ENCODE measurements at regions not wholly inside any gene's neighbourhood (a gene's known extent, or its start where the extent isn't known, plus 50 kb on each side); places are given as distances from the start of the nearest gene placed in this dataset.
"Not testable (repeated sequence)": the region's sequence is repeated elsewhere in the genome, so short reads cannot be mapped to it uniquely, and the experiment has no call there.

GRCh38 chr2:189348369-189348768 is 92.9 kb upstream of the WDR75 start:
- Histone ChIP-seq H3K27me3 (ENCODE audit: control insufficient read depth, extremely low read depth, insufficient read depth, low read length) (no peaks in the 10 kb centered on the region), H3K79me2 (ENCODE audit: control insufficient read depth, insufficient read depth, low read length) (no peaks in the 10 kb centered on the region), H2AFZ (ENCODE audit: control insufficient read depth, low read length) (no peak overlapping the region), H3K4me2 (ENCODE audit: control insufficient read depth, extremely low read depth, insufficient read depth, low read depth, low read length) (no peak overlapping the region), H3K9me3 (ENCODE audit: control insufficient read depth, low read depth, low read length) (no peaks in the 10 kb centered on the region), H3K4me3 (ENCODE audit: control insufficient read depth in 2 of 3, extremely low read depth in 1 of 3, insufficient read depth in 2 of 3, low read depth in 1 of 3, low read length in 3 of 3) (no peak overlapping the region), H3K9ac (ENCODE audit: control insufficient read depth, extremely low read depth, insufficient read depth, low read length) (no peak overlapping the region), H3K27ac (ENCODE audit: control insufficient read depth, insufficient read depth, low read length) (no peak overlapping the region), H3K9me1 (ENCODE audit: control insufficient read depth, extremely low read depth, insufficient read depth, low read length) (no peaks in the 10 kb centered on the region), H4K20me1 (ENCODE audit: control insufficient read depth, extremely low read depth, insufficient read depth, low read length) (no peaks in the 10 kb centered on the region), H3K36me3 (ENCODE audit: control insufficient read depth in 2 of 2, extremely low read depth in 1 of 2, insufficient read depth in 2 of 2, low read length in 2 of 2) (no peaks in the 10 kb centered on the region), H3K4me1 (ENCODE audit: control insufficient read depth, extremely low read depth, insufficient read depth, low read length) (peaks cover 8% of the 10 kb centered on the region)
- DNase-seq (ENCODE audit: low read depth, low spot score) (no peak), FAIRE-seq (peak; percentile 84)
- TF ChIP-seq EZH2 (IDR thresholded peaks at IDR 0.05; ENCODE audit: low read length) (no peak), CTCF (optimal IDR thresholded peaks at IDR 0.05 in 1 of 3, IDR thresholded peaks at IDR 0.05 in 1 of 3, conservative IDR thresholded peaks at IDR 0.05 in 1 of 3; ENCODE audit: extremely low read depth in 1 of 3, insufficient read depth in 2 of 3, low read length in 3 of 3) (no peak)
- dilution Hi-C loops (cut with MboI; ENCODE audit: extremely low pct_ligation_motif_present, low sequenced_read_pairs) = no loop called here

- TF ChIP-seq CTCF (optimal IDR thresholded peaks at IDR 0.05 in 1 of 3, IDR thresholded peaks at IDR 0.05 in 1 of 3, conservative IDR thresholded peaks at IDR 0.05 in 1 of 3; ENCODE audit: extremely low read depth in 1 of 3, insufficient read depth in 2 of 3, low read length in 3 of 3) = no peak
- TF ChIP-seq EZH2 (IDR thresholded peaks at IDR 0.05; ENCODE audit: low read length) = no peak
- FAIRE-seq = no peak
- no peaks in the 10 kb centered on the region for H3K9me3 ChIP-seq (ENCODE audit: control insufficient read depth, low read depth, low read length)
- H3K9me1 ChIP-seq (ENCODE audit: control insufficient read depth, extremely low read depth, insufficient read depth, low read length) = no peaks in the 10 kb centered on the region
- H3K79me2 ChIP-seq (ENCODE audit: control insufficient read depth, insufficient read depth, low read length) = no peaks in the 10 kb centered on the region
- no peak overlapping the region for H3K9ac ChIP-seq (ENCODE audit: control insufficient read depth, extremely low read depth, insufficient read depth, low read length)
- H4K20me1 ChIP-seq (ENCODE audit: control insufficient read depth, extremely low read depth, insufficient read depth, low read length) = no peaks in the 10 kb centered on the region
- no peak overlapping the region for H2AFZ ChIP-seq (ENCODE audit: control insufficient read depth, low read length)
- H3K4me1 ChIP-seq (ENCODE audit: control insufficient read depth, extremely low read depth, insufficient read depth, low read length) = peaks cover 8% of the 10 kb centered on the region
- H3K27me3 ChIP-seq (ENCODE audit: control insufficient read depth, extremely low read depth, insufficient read depth, low read length) = no peaks in the 10 kb centered on the region
- no peak for DNase-seq (ENCODE audit: low read depth, low spot score)
- H3K4me2 ChIP-seq (ENCODE audit: control insufficient read depth, extremely low read depth, insufficient read depth, low read depth, low read length) = no peak overlapping the region
- no peak overlapping the region for H3K27ac ChIP-seq (ENCODE audit: control insufficient read depth, insufficient read depth, low read length)
- dilution Hi-C loops (cut with MboI; ENCODE audit: extremely low pct_ligation_motif_present, low sequenced_read_pairs) = no loop called here
- H3K4me3 ChIP-seq (ENCODE audit: control insufficient read depth in 2 of 3, extremely low read depth in 1 of 3, insufficient read depth in 2 of 3, low read depth in 1 of 3, low read length in 3 of 3) = no peak overlapping the region
- H3K36me3 ChIP-seq (ENCODE audit: control insufficient read depth in 2 of 2, extremely low read depth in 1 of 2, insufficient read depth in 2 of 2, low read length in 2 of 2) = no peaks in the 10 kb centered on the region
Observed at GRCh38 chr2:189350540-189351209, 90.6 kb upstream of the WDR75 start.

- H3K27ac ChIP-seq (ENCODE audit: control insufficient read depth, insufficient read depth, low read length); H3K9me3 ChIP-seq (ENCODE audit: control insufficient read depth, low read depth, low read length); H3K9me1 ChIP-seq (ENCODE audit: control insufficient read depth, extremely low read depth, insufficient read depth, low read length); H3K79me2 ChIP-seq (ENCODE audit: control insufficient read depth, insufficient read depth, low read length); H2AFZ ChIP-seq (ENCODE audit: control insufficient read depth, low read length); dilution Hi-C loops (cut with MboI; ENCODE audit: extremely low pct_ligation_motif_present, low sequenced_read_pairs); DNase-seq (ENCODE audit: low read depth, low spot score); H3K4me3 ChIP-seq (ENCODE audit: control insufficient read depth in 2 of 3, extremely low read depth in 1 of 3, insufficient read depth in 2 of 3, low read depth in 1 of 3, low read length in 3 of 3); H3K36me3 ChIP-seq (ENCODE audit: control insufficient read depth in 2 of 2, extremely low read depth in 1 of 2, insufficient read depth in 2 of 2, low read length in 2 of 2); H4K20me1 ChIP-seq (ENCODE audit: control insufficient read depth, extremely low read depth, insufficient read depth, low read length); FAIRE-seq; H3K4me2 ChIP-seq (ENCODE audit: control insufficient read depth, extremely low read depth, insufficient read depth, low read depth, low read length); H3K9ac ChIP-seq (ENCODE audit: control insufficient read depth, extremely low read depth, insufficient read depth, low read length); H3K4me1 ChIP-seq (ENCODE audit: control insufficient read depth, extremely low read depth, insufficient read depth, low read length); H3K27me3 ChIP-seq (ENCODE audit: control insufficient read depth, extremely low read depth, insufficient read depth, low read length): not testable (repeated sequence)
Observed at GRCh38 chr2:189351933-189352332, 89.3 kb upstream of the WDR75 start.

- H3K79me2 ChIP-seq (ENCODE audit: control insufficient read depth, insufficient read depth, low read length); H3K27ac ChIP-seq (ENCODE audit: control insufficient read depth, insufficient read depth, low read length); H3K9me1 ChIP-seq (ENCODE audit: control insufficient read depth, extremely low read depth, insufficient read depth, low read length); H3K36me3 ChIP-seq (ENCODE audit: control insufficient read depth in 2 of 2, extremely low read depth in 1 of 2, insufficient read depth in 2 of 2, low read length in 2 of 2); H3K4me3 ChIP-seq (ENCODE audit: control insufficient read depth in 2 of 3, extremely low read depth in 1 of 3, insufficient read depth in 2 of 3, low read depth in 1 of 3, low read length in 3 of 3); FAIRE-seq; H3K4me2 ChIP-seq (ENCODE audit: control insufficient read depth, extremely low read depth, insufficient read depth, low read depth, low read length); DNase-seq (ENCODE audit: low read depth, low spot score); H3K4me1 ChIP-seq (ENCODE audit: control insufficient read depth, extremely low read depth, insufficient read depth, low read length); dilution Hi-C loops (cut with MboI; ENCODE audit: extremely low pct_ligation_motif_present, low sequenced_read_pairs); H3K27me3 ChIP-seq (ENCODE audit: control insufficient read depth, extremely low read depth, insufficient read depth, low read length); H3K9ac ChIP-seq (ENCODE audit: control insufficient read depth, extremely low read depth, insufficient read depth, low read length); H2AFZ ChIP-seq (ENCODE audit: control insufficient read depth, low read length); H3K9me3 ChIP-seq (ENCODE audit: control insufficient read depth, low read depth, low read length); H4K20me1 ChIP-seq (ENCODE audit: control insufficient read depth, extremely low read depth, insufficient read depth, low read length): not testable (repeated sequence)
Observed at GRCh38 chr2:189357375-189357774, 83.9 kb upstream of the WDR75 start.

All from keratinocyte (primary cell).